ENCODE measurements at regions not wholly inside any gene's neighbourhood (a gene's known extent, or its start where the extent isn't known, plus 50 kb on each side); places are given as distances from the start of the nearest gene placed in this dataset.

DNA sequence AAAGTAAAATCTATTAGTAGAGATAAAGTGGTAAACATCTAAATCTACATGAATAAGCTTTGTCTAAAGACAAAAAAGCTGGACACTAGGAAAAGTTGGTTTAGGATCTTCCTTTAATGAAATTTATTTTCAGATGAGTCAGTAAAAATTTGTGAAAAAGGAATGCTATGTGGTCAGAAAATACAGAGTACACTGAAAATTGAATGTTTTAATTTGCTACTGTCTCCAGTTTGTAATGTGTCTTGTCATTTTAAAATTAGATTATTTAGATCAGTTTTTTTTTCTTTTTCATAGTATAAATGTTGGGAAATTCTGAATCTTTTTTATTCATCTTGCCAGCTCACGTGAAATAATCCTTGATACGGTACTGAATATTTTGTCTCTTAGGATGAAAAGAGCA, 56.9 kb downstream of the SLITRK6 start:
- no peak overlapping the region for H3K4me3 ChIP-seq (ENCODE audit: low read depth, low read length)
- TF ChIP-seq CTCF (IDR thresholded peaks at IDR 0.05; ENCODE audit: insufficient read depth, low read length), result no peak
- DNase-seq (ENCODE audit: low read depth), result no peak

DNA sequence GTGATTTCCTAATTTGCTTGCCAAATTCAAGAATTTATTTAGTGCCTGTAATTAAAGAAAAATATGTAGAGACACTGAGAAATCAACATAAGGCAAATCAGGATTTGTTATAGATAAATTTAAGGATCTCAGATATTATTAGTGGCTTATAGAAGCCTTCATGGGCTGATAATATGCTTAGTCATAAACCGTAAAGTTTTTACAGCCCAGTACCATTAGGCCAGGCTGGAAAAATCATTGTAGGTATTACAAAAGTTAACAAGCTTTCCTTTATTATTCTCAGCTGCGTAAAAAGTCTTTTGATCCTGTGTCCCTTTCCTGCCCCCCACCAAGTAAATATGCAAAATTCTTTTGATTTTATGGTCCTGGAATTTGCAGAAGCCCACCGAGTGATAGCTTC, 58.2 kb downstream of the SLITRK6 start:
- no peak for DNase-seq (ENCODE audit: low read depth)
- no peak for TF ChIP-seq CTCF (IDR thresholded peaks at IDR 0.05; ENCODE audit: insufficient read depth, low read length)
- no peak overlapping the region for H3K4me3 ChIP-seq (ENCODE audit: low read depth, low read length)

GRCh38 chr13:85738696-85739320, 60.4 kb downstream of the SLITRK6 start:
- no peak for DNase-seq (ENCODE audit: low read depth)
- no peak for TF ChIP-seq CTCF (IDR thresholded peaks at IDR 0.05; ENCODE audit: insufficient read depth, low read length)
- H3K4me3 ChIP-seq (ENCODE audit: low read depth, low read length), result no peak overlapping the region

DNA sequence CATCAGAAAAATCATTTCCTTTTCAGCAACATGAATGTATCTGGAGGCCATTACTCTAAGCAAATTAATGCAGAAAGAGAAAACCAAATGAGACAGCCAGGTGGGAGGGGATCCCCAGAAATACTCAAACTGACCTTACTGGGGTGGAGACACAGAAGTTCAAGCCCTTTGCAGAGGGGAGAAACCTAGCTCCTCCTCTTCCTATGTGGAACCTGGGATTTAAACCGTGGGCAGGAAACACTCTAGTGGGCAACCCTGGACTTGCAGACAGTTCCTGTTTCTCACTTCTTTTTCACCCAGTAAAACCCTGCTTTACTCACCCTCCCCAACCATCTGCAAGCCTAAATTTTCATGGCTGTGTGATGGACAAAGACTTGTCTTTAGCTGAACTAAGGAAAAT, 61.3 kb downstream of the SLITRK6 start:
- no peak overlapping the region for H3K4me3 ChIP-seq (ENCODE audit: low read depth, low read length)
- no peak for DNase-seq (ENCODE audit: low read depth)
- no peak for TF ChIP-seq CTCF (IDR thresholded peaks at IDR 0.05; ENCODE audit: insufficient read depth, low read length)

DNA sequence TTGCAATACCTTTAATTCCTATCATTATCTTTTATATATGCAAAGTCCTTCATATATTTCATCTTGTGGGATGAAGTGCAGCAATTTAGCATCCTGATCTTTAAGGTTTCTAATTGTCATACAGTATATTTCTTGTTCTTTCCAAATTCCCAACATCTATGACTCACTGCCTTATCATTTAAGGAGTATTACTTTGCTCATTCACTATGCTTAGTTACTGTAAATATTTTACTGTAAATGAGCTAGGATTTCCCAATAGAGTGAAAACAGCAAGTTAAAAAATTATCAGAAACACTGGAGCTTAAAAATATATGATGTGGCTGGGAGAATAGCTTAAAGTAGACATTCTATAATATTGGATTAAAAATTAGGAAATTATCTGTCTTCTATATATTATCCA, 69.9 kb downstream of the SLITRK6 start:
- TF ChIP-seq CTCF (IDR thresholded peaks at IDR 0.05; ENCODE audit: insufficient read depth, low read length), result no peak
- H3K4me3 ChIP-seq (ENCODE audit: low read depth, low read length), result no peak overlapping the region
- DNase-seq (ENCODE audit: low read depth), result peak; percentile 3

DNA sequence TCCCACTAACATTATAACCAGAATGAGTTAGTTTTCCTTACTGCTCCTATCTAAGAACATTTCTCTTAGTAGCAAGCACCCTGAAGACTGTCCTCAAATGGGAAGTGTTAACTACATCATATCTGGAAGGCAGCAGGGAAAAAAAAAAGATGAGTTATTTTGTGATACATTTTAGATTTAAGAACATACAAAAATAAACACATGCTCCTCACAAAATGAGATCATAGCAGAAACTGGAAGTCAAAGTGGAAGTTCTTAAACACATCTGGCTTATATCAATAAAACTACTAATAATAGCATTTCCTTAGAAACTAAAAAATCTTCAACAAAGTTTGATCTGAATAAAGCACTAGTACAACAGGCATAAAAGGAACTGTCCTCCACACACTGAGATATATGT, 70.4 kb downstream of the SLITRK6 start:
- DNase-seq (ENCODE audit: low read depth), result no peak
- TF ChIP-seq CTCF (IDR thresholded peaks at IDR 0.05; ENCODE audit: insufficient read depth, low read length), result no peak
- H3K4me3 ChIP-seq (ENCODE audit: low read depth, low read length), result no peak overlapping the region

GRCh38 chr13:85725433-85725832, 73.8 kb downstream of the SLITRK6 start:
- no peak for TF ChIP-seq CTCF (IDR thresholded peaks at IDR 0.05; ENCODE audit: insufficient read depth, low read length)
- no peak overlapping the region for H3K4me3 ChIP-seq (ENCODE audit: low read depth, low read length)
- DNase-seq (ENCODE audit: low read depth), result no peak

All from fibroblast of the aortic adventitia (primary cell).